GM12892 (cell line): ENCODE measurements at regions not wholly inside any gene's neighbourhood (a gene's known extent, or its start where the extent isn't known, plus 50 kb on each side); places are given as distances from the start of the nearest gene placed in this dataset.

Experiments
- POLR2A ChIP-seq: IDR thresholded peaks from 2 replicates; pipeline ENCODE4 v1.6.1; 2011; ENCODE audit warnings: low read depth, low read length, control low read depth
- POLR2AphosphoS5 ChIP-seq: IDR thresholded peaks from 2 replicates; pipeline ENCODE4 v1.6.1; 2011; ENCODE audit warnings: low read depth, low read length, control low read depth

DNA sequence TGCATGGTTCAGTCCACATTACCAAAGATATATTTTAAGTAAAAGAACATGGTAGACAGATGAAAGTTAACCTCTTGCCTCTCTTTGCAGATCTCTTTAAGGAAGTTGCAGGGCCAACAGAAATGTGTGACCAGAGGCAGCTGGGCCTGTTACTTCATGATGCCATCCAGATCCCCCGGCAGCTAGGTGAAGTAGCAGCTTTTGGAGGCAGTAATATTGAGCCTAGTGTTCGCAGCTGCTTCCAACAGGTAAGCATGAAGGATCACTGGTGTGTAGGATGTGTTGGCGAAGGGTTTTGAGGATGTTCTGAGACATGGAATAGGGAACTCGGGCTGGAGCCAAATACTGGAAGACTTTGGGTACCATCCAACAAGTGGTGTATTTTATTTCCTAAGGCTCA is 508.6 kb downstream of the UTRN start:
- TF ChIP-seq POLR2AphosphoS5 (no peak), POLR2A (no peak)
